ENCODE measurements at regions not wholly inside any gene's neighbourhood (a gene's known extent, or its start where the extent isn't known, plus 50 kb on each side); places are given as distances from the start of the nearest gene placed in this dataset.
"Not testable (repeated sequence)": the region's sequence is repeated elsewhere in the genome, so short reads cannot be mapped to it uniquely, and the experiment has no call there.

DNA sequence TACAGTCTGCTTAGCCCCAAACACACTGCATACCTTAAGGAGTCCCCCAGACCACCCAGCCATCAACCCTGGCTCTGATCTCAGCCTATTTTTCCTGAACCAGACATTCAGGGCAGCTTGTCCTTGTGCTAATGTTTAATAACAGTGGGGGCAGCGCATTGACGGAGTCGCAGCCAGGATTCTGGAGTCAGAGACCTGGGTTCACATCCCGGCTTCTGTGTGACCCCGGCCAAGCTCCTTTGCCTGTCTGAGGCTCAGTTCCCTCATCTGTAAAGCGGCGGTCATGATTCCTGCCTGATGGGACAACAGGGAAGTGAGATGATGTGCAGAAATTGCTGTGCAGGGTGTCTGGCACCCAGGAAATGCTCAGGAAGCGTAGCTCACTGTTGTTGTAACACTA lies 63.1 kb downstream of the MATN1 start:
- no peak for DNase-seq (ENCODE audit: low read depth)

- DNase-seq (ENCODE audit: low read depth): no peak
Observed at GRCh38 chr1:30659702-30660101, 63.7 kb downstream of the MATN1 start.

- DNase-seq (ENCODE audit: low read depth): not testable (repeated sequence)
Observed at GRCh38 chr1:30658375-30658774, 65.0 kb downstream of the MATN1 start.

DNA sequence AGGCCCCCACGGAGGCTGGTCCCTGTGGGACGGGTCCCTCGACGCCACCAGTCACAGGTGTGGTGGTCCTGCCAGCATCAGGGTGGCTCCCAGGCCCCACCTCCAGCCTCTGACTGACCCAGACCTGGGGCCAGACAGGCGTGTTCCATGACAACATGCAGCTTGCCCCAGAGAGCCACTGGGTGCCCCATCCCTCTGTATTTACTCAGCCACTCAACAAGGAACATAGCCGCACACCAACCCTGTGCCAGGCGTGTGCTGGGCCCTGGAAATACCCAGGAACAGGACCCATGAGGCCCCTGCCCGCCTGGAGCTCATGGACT lies 65.4 kb downstream of the MATN1 start:
- no peak for DNase-seq (ENCODE audit: low read depth)

GRCh38 chr1:30657131-30658013 lies 66.0 kb downstream of the MATN1 start:
- DNase-seq (ENCODE audit: low read depth): no peak

DNA sequence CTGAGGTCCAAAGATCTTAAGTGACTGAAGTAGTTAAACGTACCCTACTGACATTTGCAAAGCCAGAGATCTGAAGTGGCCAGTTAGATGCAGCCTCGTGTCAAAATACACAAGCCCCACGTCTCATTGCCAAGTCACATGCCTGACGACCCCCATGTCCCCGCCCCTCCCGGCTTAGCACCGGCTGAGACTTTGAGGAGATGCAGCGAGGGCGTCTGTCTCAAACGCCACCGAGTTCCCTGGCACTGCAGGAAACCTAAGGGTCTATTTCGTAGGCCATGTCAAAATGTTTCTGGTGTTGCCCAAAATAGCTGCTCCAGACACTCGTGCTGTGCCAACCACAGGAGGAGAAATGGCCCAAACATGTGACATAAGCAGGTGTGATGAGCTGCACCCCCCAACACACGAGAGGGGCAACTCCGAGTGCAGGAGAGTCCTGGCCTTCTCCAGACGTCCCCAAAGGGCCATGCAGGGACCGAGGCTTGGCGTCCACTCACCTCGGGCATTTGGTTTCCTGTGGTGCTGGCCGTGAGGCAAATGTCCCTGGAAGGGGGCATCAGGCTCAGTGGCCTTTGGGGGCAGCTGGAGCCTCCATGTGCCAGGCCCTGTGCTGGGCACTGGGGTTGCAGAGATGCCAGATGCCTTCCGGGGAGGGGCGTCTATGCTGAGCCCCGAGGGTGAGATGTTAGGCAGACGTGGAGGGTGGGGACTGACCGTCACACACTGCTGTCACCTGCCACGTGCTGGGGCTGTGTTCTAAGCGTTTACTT lies 67.0 kb downstream of the MATN1 start:
- DNase-seq (ENCODE audit: low read depth): no peak

DNA sequence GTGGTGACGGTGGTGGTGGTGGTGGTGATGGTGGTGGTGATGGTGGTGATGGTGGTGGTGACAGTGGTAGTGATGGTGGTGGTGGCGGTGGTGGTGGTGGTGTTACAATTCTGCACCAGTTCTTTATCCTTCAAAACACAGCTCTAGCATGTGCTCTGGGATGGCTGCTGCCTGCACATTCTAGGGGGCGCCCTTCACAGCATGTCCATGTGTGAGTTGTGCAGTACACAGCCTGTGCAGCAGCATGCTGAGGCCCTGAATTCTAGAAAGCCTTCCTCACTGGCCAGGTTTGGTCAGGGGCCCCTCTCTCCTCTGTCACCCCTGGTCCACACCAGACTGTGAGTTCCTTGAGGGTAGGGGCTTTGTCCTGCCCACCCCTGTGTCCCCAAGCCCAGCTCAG lies 67.7 kb downstream of the MATN1 start:
- no peak for DNase-seq (ENCODE audit: low read depth)

DNA sequence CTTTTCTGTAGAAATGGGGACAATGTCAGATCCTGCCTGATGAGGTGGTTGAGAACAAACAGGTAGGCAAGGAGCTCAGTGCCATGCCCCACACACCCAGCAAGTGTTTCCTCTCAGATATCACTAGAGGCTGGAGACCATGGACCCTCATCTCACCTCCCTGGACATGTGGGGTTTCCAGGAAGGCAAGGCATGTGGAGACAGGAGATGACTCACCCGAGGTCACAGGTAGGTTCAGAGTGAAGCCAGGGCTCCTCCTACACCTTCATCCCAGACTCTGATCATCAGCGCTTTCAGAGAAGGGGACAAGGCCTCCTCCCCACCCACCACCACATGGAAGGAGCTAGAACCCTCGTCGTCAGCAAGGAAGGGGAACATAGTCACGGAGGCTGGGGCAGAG lies 69.2 kb downstream of the MATN1 start:
- DNase-seq (ENCODE audit: low read depth): no peak

- DNase-seq (ENCODE audit: low read depth): no peak
Observed at GRCh38 chr1:30652152-30652841, 71.1 kb downstream of the MATN1 start.

DNA sequence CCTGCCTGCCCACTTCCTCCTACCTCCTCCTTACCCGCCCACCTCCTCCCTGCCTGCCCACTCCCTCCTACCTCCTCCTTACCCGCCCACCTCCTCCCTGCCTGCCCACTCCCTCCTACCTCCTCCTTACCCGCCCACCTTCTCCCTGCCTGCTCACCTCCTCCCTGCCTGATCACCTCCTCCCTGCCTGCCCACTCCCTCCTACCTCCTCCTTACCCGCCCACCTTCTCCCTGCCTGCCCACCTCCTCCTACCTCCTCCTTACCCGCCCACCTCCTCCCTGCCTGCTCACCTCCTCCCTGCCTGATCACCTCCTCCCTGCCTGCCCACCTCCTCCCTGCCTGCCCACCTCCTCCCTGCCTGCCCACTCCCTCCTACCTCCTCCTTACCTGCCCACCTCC lies 72.0 kb downstream of the MATN1 start:
- not testable (repeated sequence) for DNase-seq (ENCODE audit: low read depth)

DNA sequence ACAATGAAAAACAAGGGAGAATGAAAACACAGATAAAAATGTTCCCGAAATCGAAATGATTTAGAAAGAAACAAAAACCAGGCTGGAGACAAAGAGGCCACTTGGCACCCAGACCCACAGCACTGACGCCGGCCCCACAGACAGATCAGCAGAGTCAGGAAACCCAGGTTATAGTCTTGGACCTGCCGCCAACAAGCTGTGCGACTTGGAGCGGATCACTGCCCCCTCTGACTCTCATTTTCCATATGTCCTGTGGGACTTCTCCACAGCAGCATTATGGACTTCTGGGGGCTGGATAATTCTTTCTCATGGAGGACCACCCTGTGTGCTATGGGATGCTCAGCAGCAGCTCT lies 72.4 kb downstream of the MATN1 start:
- DNase-seq (ENCODE audit: low read depth): no peak

GRCh38 chr1:30650038-30650967 lies 73.1 kb downstream of the MATN1 start:
- DNase-seq (ENCODE audit: low read depth): no peak

DNA sequence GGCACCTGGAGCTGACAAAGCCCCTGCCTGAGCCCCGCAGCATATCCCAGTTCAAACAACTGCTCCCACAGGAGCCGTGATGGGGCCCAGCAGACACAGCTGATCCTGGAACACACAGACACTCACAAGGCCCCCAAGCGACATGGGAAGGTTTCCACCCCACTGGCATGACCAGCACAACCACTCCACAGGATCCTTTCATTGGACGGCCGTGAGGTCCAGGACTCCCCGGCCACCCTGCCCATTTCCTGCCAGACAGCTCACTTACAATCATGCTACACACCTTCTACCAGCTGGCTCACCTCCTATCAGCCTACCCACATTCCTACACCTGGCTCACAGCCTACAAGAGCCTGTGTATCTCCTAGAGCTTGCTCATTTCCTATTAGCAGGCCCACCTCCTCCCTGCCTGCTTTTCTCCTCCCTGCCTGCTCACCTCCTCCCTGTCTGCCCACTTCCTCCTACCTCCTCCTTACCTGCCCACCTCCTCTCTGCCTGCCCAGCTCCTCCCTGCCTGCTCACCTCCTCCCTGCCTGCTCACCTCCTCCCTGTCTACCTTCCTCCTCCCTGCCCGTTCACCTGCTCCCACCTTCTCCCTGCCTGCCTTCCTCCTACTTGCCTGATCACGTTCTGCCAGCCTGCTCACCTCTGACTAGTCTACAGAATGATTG lies 73.9 kb downstream of the MATN1 start:
- no peak for DNase-seq (ENCODE audit: low read depth)

DNA sequence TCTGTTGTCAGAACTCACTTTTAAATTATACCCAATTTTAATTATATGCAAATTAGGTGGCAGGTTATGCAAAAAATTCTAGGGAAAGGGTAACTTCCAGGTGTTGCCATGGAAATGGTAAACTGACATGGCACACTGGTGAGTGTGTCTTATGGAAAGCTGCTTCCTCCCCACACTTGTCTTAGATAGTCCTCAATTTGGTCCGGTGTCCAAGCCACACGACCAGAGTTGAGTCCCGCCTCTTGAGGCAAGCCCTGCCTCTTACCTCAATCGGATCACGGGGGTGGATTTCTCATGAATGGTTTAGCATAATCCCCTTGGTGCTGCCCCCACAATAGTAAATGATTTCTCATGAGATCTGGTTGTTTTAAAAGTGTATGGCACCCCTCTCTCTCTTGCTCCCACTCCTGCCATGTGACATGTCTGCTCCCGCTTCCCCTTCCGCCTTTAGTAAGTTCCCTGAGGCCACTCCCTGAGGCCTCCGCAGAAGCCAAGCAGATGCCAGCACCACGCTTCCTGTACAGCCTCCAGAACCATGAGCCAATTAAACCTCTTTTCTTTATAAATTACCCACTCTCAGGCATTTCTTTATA lies 74.9 kb downstream of the MATN1 start:
- no peak for DNase-seq (ENCODE audit: low read depth)

GRCh38 chr1:30645807-30646206 lies 77.6 kb downstream of the MATN1 start:
- no peak for DNase-seq (ENCODE audit: low read depth)

DNA sequence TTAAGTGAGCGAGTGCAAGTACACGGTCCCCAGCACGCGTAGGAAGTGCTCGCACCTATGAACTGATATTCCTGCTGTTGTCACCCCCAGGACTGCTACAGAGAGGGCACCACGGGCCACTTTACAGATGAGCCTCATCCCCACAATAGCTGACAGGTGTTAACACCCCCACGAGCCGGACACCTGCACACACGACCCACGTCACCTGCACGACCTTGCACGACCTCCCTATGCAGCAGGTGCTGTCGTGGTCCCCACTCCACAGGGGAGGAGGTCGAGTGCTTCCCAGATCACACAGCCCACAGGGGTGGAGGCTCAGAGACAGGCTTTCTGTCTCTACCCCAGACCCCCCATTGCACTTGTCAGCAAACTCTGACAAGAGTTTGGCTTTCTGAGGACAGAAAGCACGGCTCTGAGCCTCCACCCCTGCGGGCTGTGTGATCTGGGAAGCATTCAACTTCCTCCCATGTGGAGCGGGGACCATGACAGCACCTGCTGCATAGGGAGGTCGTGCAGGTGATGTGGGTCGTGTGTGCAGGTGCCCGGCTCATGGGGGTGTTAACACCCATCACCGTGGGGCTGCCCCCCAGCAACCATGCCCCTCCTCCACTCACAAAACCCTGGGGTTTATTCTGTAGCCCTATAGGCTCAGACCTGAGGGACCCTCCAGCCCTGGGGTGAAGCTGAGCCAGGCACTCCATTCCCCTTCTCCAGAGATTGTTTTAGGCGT lies 80.8 kb downstream of the MATN1 start:
- no peak for DNase-seq (ENCODE audit: low read depth)

GRCh38 chr1:30641572-30642353 lies 81.6 kb downstream of the MATN1 start:
- no peak for DNase-seq (ENCODE audit: low read depth)

DNA sequence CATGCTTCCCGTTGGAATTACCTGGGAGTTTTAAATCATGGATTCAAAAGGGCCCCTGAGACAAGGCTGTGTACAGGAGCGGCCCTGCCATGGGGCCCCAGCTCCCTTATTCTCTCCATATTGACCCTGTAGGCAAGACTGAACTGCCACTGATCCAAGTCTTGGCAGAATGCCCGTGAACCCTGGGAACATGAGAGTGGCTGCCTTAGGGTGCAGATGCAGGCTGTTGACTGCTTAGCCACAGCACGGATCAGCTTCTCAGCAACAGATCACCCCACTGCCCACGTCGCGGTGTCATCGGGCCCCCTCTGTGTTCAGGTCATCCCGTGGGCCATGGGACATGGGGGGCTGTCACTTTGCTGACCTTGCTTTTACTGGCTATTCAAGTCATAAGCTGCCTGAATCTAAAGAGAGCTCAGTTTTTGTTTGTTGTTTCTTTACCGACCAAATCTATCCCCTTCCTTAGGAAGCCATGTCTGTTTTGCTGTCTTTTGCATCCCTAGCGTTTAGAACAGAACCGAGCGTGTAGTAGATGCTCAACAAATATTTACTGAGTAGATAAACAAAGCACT lies 83.4 kb downstream of the MATN1 start:
- no peak for DNase-seq (ENCODE audit: low read depth)
